ENCODE measurements at regions not wholly inside any gene's neighbourhood (a gene's known extent, or its start where the extent isn't known, plus 50 kb on each side); places are given as distances from the start of the nearest gene placed in this dataset.
"Not testable (repeated sequence)": the region's sequence is repeated elsewhere in the genome, so short reads cannot be mapped to it uniquely, and the experiment has no call there.

- in situ Hi-C loops (cut with MboI; ENCODE audit: low sequenced_read_pairs) = no loop called here
These were observed 123.6 kb upstream of the KCNJ6 start for GRCh38 chr21:38039841-38040240.

GRCh38 chr21:38041493-38041892 is 125.2 kb upstream of the KCNJ6 start:
- in situ Hi-C loops (cut with MboI; ENCODE audit: low sequenced_read_pairs) = no loop called here

GRCh38 chr21:38042246-38042645 is 126.0 kb upstream of the KCNJ6 start:
- in situ Hi-C loops (cut with MboI; ENCODE audit: low sequenced_read_pairs) = no loop called here

GRCh38 chr21:38048167-38048566 is 131.9 kb upstream of the KCNJ6 start:
- in situ Hi-C loops (cut with MboI; ENCODE audit: low sequenced_read_pairs) = no loop called here

GRCh38 chr21:38054334-38054733 is 138.1 kb upstream of the KCNJ6 start:
- in situ Hi-C loops (cut with MboI; ENCODE audit: low sequenced_read_pairs) = no loop called here

GRCh38 chr21:38056481-38056880 is 140.2 kb upstream of the KCNJ6 start:
- in situ Hi-C loops (cut with MboI; ENCODE audit: low sequenced_read_pairs) = no loop called here

GRCh38 chr21:38057626-38058025 is 141.4 kb upstream of the KCNJ6 start:
- in situ Hi-C loops (cut with MboI; ENCODE audit: low sequenced_read_pairs) = no loop called here

GRCh38 chr21:38060533-38060932 is 144.3 kb upstream of the KCNJ6 start:
- in situ Hi-C loops (cut with MboI; ENCODE audit: low sequenced_read_pairs) = no loop called here

GRCh38 chr21:38067086-38067739 is 151.0 kb upstream of the KCNJ6 start:
- in situ Hi-C loops (cut with MboI; ENCODE audit: low sequenced_read_pairs) = no loop called here

GRCh38 chr21:38072489-38072888 is 156.2 kb upstream of the KCNJ6 start:
- in situ Hi-C loops (cut with MboI; ENCODE audit: low sequenced_read_pairs) = no loop called here

GRCh38 chr21:38075833-38076587 is 159.8 kb upstream of the KCNJ6 start:
- in situ Hi-C loops (cut with MboI; ENCODE audit: low sequenced_read_pairs) = no loop called here

GRCh38 chr21:38077569-38077968 is 161.3 kb upstream of the KCNJ6 start:
- in situ Hi-C loops (cut with MboI; ENCODE audit: low sequenced_read_pairs) = no loop called here

- in situ Hi-C loops (cut with MboI; ENCODE audit: low sequenced_read_pairs) = no loop called here
These were observed 164.6 kb upstream of the KCNJ6 start for GRCh38 chr21:38080888-38081287.

GRCh38 chr21:38081708-38082107 is 165.5 kb upstream of the KCNJ6 start:
- in situ Hi-C loops (cut with MboI; ENCODE audit: low sequenced_read_pairs) = no loop called here

GRCh38 chr21:38082936-38083485 is 166.8 kb upstream of the KCNJ6 start:
- in situ Hi-C loops (cut with MboI; ENCODE audit: low sequenced_read_pairs) = no loop called here

GRCh38 chr21:38083535-38083934 is 167.3 kb upstream of the KCNJ6 start:
- in situ Hi-C loops (cut with MboI; ENCODE audit: low sequenced_read_pairs) = no loop called here

- in situ Hi-C loops (cut with MboI; ENCODE audit: low sequenced_read_pairs) = no loop called here
These were observed 170.2 kb upstream of the KCNJ15 start for GRCh38 chr21:38086580-38086979.

GRCh38 chr21:38088916-38089762 is 167.7 kb upstream of the KCNJ15 start:
- in situ Hi-C loops (cut with MboI; ENCODE audit: low sequenced_read_pairs) = no loop called here

- in situ Hi-C loops (cut with MboI; ENCODE audit: low sequenced_read_pairs) = no loop called here
These were observed 167.1 kb upstream of the KCNJ15 start for GRCh38 chr21:38089763-38090046.

- in situ Hi-C loops (cut with MboI; ENCODE audit: low sequenced_read_pairs) = not testable (repeated sequence)
These were observed 165.7 kb upstream of the KCNJ15 start for GRCh38 chr21:38091061-38091460.

GRCh38 chr21:38092051-38092450 is 164.7 kb upstream of the KCNJ15 start:
- in situ Hi-C loops (cut with MboI; ENCODE audit: low sequenced_read_pairs) = no loop called here

- in situ Hi-C loops (cut with MboI; ENCODE audit: low sequenced_read_pairs) = no loop called here
These were observed 161.6 kb upstream of the KCNJ15 start for GRCh38 chr21:38095220-38095619.

Data from HL-60/S4 treated with phorbol 12-myristate 13-acetate at 8.2 ng/mL for 4 days and 3 days (cell line).